IMR-90 (cell line): ENCODE measurements at regions not wholly inside any gene's neighbourhood (a gene's known extent, or its start where the extent isn't known, plus 50 kb on each side); places are given as distances from the start of the nearest gene placed in this dataset.

ENCODE experiments used
- ATAC-seq: fragments of 200-7000 bp; cut with Tn5 transposase; 2 replicates; pipeline ENCODE4 v1.9.1; 2020; ENCODE audit warnings: low read depth, mild to moderate bottlenecking, moderate library complexity
- BruUV-seq: library from RNA; stranded (reverse); fragments of 400-500 nt; replicated peaks from 2 replicates; lab custom pipeline; 2021; lab: Mats Ljungman, UMichigan
- CTCF ChIA-PET: fragments of 300-600 bp; formaldehyde crosslinking; extraction: SDS; loops from one replicate; lab custom pipeline; 2021; ENCODE audit warnings: antibody characterized with exemption; lab: Yijun Ruan, JAX
- POLR2A ChIA-PET: fragments of 300-600 bp; sonication (Branson Sonifier 250); formaldehyde crosslinking; loops from one replicate; lab custom pipeline; 2022; ENCODE audit warnings: antibody characterized with exemption; ENCODE audit not compliant: unreplicated experiment; lab: Charles Lee
- DNase-seq: peaks from one replicate; pipeline ENCODE4 v3.0.0; 2013
- H2AFZ ChIP-seq: replicated peaks from 2 replicates; pipeline ENCODE3; 2013; ENCODE audit warnings: low read length, mild to moderate bottlenecking; ENCODE audit not compliant: poor library complexity
- H2AK5ac ChIP-seq: 2 replicates; pipeline ENCODE4 v1.6.1; 2013; ENCODE audit warnings: low read depth, low read length, inconsistent platforms
- H2AK9ac ChIP-seq: replicated peaks from 2 replicates; pipeline ENCODE3; 2013; ENCODE audit warnings: mild to moderate bottlenecking, low read depth, low read length, moderate library complexity; ENCODE audit not compliant: poor library complexity
- H2BK120ac ChIP-seq: 2 replicates; pipeline ENCODE4 v1.6.1; 2013; ENCODE audit warnings: low read depth, low read length, inconsistent platforms
- H2BK15ac ChIP-seq: 3 replicates; pipeline ENCODE4 v1.6.1; 2013; ENCODE audit warnings: low read depth, low read length, inconsistent platforms
- H2BK20ac ChIP-seq: 2 replicates; pipeline ENCODE4 v1.6.1; 2013; ENCODE audit warnings: low read depth, mild to moderate bottlenecking, inconsistent platforms, low read length, moderate library complexity
- H2BK5ac ChIP-seq: 2 replicates; pipeline ENCODE4 v1.6.1; 2013; ENCODE audit warnings: mild to moderate bottlenecking, low read depth, low read length, inconsistent platforms; ENCODE audit not compliant: poor library complexity, severe bottlenecking
- H3K14ac ChIP-seq: replicated peaks from 2 replicates; pipeline ENCODE4 v1.6.1; 2013; ENCODE audit warnings: low read depth, low read length, inconsistent platforms
- H3K18ac ChIP-seq: 2 replicates; pipeline ENCODE4 v1.6.1; 2013; ENCODE audit warnings: low read depth, low read length, control low read depth
- H3K23ac ChIP-seq: 2 replicates; pipeline ENCODE4 v1.6.1; 2013; ENCODE audit warnings: low read depth, low read length, inconsistent platforms
- H3K27ac ChIP-seq: 2 replicates; pipeline ENCODE4 v1.5.1; 2013; ENCODE audit warnings: mild to moderate bottlenecking, control low read depth, low read length; ENCODE audit not compliant: insufficient read depth
- H3K27me3 ChIP-seq: 2 replicates; pipeline ENCODE4 v1.6.1; 2013; ENCODE audit warnings: low read length; ENCODE audit not compliant: control insufficient read depth, insufficient read depth
- H3K36me3 ChIP-seq: 2 replicates; pipeline ENCODE4 v1.6.1; 2013; ENCODE audit warnings: low read length, mixed read lengths; ENCODE audit not compliant: control insufficient read depth, insufficient read depth
- H3K4ac ChIP-seq: 2 replicates; pipeline ENCODE4 v1.6.1; 2013; ENCODE audit warnings: low read depth, low read length, inconsistent platforms
- H3K4me1 ChIP-seq: 2 replicates; pipeline ENCODE4 v1.6.1; 2013; ENCODE audit warnings: low read length, mixed read lengths; ENCODE audit not compliant: control insufficient read depth, insufficient read depth
- H3K4me2 ChIP-seq: 2 replicates; pipeline ENCODE4 v1.6.1; 2013; ENCODE audit warnings: low read depth, mild to moderate bottlenecking, control low read depth, low read length, moderate library complexity
- H3K4me3 ChIP-seq: 2 replicates; pipeline ENCODE4 v1.5.1; 2013; ENCODE audit warnings: low read depth, mild to moderate bottlenecking, control low read depth, low read length, moderate library complexity; ENCODE audit not compliant: insufficient read depth
- H3K56ac ChIP-seq: 2 replicates; pipeline ENCODE4 v1.6.1; 2013; ENCODE audit warnings: low read length, inconsistent platforms; ENCODE audit not compliant: insufficient read depth; ENCODE audit errors: extremely low read depth
- H3K79me1 ChIP-seq, 2 experiments: 2 replicates each; pipeline ENCODE4 v1.6.1; 2013; ENCODE audit warnings: low read length in 2 of 2, inconsistent platforms in 1 of 2, low read depth in 1 of 2
- H3K9ac ChIP-seq: 2 replicates; pipeline ENCODE4 v1.6.1; 2013; ENCODE audit warnings: low read depth, low read length, control low read depth
- H3K9me1 ChIP-seq: 2 replicates; pipeline ENCODE4 v1.6.1; 2013; ENCODE audit warnings: low read length, inconsistent platforms; ENCODE audit not compliant: insufficient read depth
- H3K9me3 ChIP-seq: 2 replicates; pipeline ENCODE4 v1.6.1; 2013; ENCODE audit warnings: low read length; ENCODE audit not compliant: control insufficient read depth, insufficient read depth
- H4K20me1 ChIP-seq: 2 replicates; pipeline ENCODE4 v1.6.1; 2013; ENCODE audit warnings: low read length, inconsistent platforms; ENCODE audit not compliant: insufficient read depth
- H4K5ac ChIP-seq: 2 replicates; pipeline ENCODE4 v1.6.1; 2013; ENCODE audit warnings: mild to moderate bottlenecking, low read depth, low read length, control low read depth
- H4K8ac ChIP-seq, 2 experiments: 2 replicates each; pipeline ENCODE4 v1.6.1; 2013; ENCODE audit warnings: low read depth in 2 of 2, low read length in 2 of 2, control low read depth in 1 of 2, inconsistent platforms in 1 of 2
- H4K91ac ChIP-seq: 2 replicates; pipeline ENCODE4 v1.6.1; 2013; ENCODE audit warnings: low read depth, low read length, inconsistent platforms; ENCODE audit not compliant: insufficient read depth
- BHLHE40 ChIP-seq: fragments of 150-350 bp; IDR thresholded peaks from 2 replicates; pipeline ENCODE4 v1.6.1; 2016; ENCODE audit warnings: mild to moderate bottlenecking, low read depth, low read length
- CEBPB ChIP-seq: IDR thresholded peaks from 2 replicates; pipeline ENCODE4 v1.6.1; 2012; ENCODE audit warnings: low read depth, low read length, improper control_type of control experiment
- CHD1 ChIP-seq: IDR thresholded peaks from 2 replicates; pipeline ENCODE4 v1.6.1; 2012; ENCODE audit warnings: low read depth, low read length, improper control_type of control experiment
- CTCF ChIP-seq: conservative IDR thresholded peaks from 2 replicates; pipeline ENCODE4 v1.5.1; 2012; ENCODE audit warnings: mild to moderate bottlenecking, low read depth, low read length, improper control_type of control experiment
- ELK1 ChIP-seq: fragments of 150-350 bp; IDR thresholded peaks from 2 replicates; pipeline ENCODE4 v1.6.1; 2016; ENCODE audit warnings: low read depth, mild to moderate bottlenecking, low read length, moderate library complexity, borderline replicate concordance
- FOS ChIP-seq: fragments of 150-350 bp; IDR thresholded peaks from 2 replicates; pipeline ENCODE4 v1.6.1; 2016; ENCODE audit warnings: low read depth, low read length
- MAFK ChIP-seq: IDR thresholded peaks from 2 replicates; pipeline ENCODE4 v1.6.1; 2012; ENCODE audit warnings: low read depth, low read length, improper control_type of control experiment
- MAZ ChIP-seq: IDR thresholded peaks from 2 replicates; pipeline ENCODE4 v1.6.1; 2012; ENCODE audit warnings: low read depth, mild to moderate bottlenecking, low read length, improper control_type of control experiment, moderate library complexity, borderline replicate concordance
- MXI1 ChIP-seq: IDR thresholded peaks from 2 replicates; pipeline ENCODE4 v1.6.1; 2012; ENCODE audit warnings: low read depth, mild to moderate bottlenecking, low read length, moderate library complexity, borderline replicate concordance
- NFE2L2 ChIP-seq: fragments of 150-350 bp; IDR thresholded peaks from 2 replicates; pipeline ENCODE4 v1.6.1; 2016; ENCODE audit warnings: low read depth, mild to moderate bottlenecking, low read length
- POLR2A ChIP-seq: IDR thresholded peaks from 2 replicates; pipeline ENCODE4 v1.6.1; 2012; ENCODE audit warnings: mild to moderate bottlenecking, low read depth, low read length
- RAD21 ChIP-seq: IDR thresholded peaks from 2 replicates; pipeline ENCODE4 v1.6.1; 2012; ENCODE audit warnings: low read length, improper control_type of control experiment
- RCOR1 ChIP-seq: IDR thresholded peaks from 2 replicates; pipeline ENCODE4 v1.6.1; 2012; ENCODE audit warnings: mild to moderate bottlenecking, low read length, improper control_type of control experiment; ENCODE audit not compliant: insufficient replicate concordance
- RFX5 ChIP-seq: IDR thresholded peaks from 2 replicates; pipeline ENCODE4 v1.8.0; 2012; ENCODE audit warnings: low read depth, mild to moderate bottlenecking, low read length, moderate library complexity
- SMC3 ChIP-seq: fragments of 150-350 bp; IDR thresholded peaks from 2 replicates; pipeline ENCODE4 v1.6.1; 2016; ENCODE audit warnings: low read depth, mild to moderate bottlenecking, antibody characterized with exemption, low read length, moderate library complexity
- USF2 ChIP-seq: fragments of 150-350 bp; IDR thresholded peaks from 2 replicates; pipeline ENCODE4 v1.6.1; 2017; ENCODE audit warnings: mild to moderate bottlenecking, antibody characterized with exemption, low read length, low read depth
- WGBS, 2 experiments: methylation state at CpG; one replicate each; pipeline versions ENCODE4 v1.1.5 to v1.1.7; 2013; ENCODE audit warnings: missing lambda C conversion rate in 2 of 2; ENCODE audit not compliant: insufficient read length in 1 of 2; ENCODE audit errors: extremely low coverage in 2 of 2; 5-methylcytosine and 5-hydroxymethylcytosine counted together
- dilution Hi-C: fragments of 300-500 bp; cut with HindIII; formaldehyde crosslinking; loops from one replicate; pipeline ENCODE4 v1.14.3; 2018; ENCODE audit warnings: low sequenced_read_pairs; ENCODE audit not compliant: unreplicated experiment
- in situ Hi-C: fragments of 300-500 bp; cut with MboI; formaldehyde crosslinking; loops from 3 replicates; pipeline ENCODE4 v1.14.3; 2019; ENCODE audit warnings: low sequenced_read_pairs, inconsistent platforms, mixed read lengths
- intact Hi-C: fragments of 100-400 bp; cut with micrococcal nuclease; formaldehyde crosslinking; loops from 2 replicates; pipeline ENCODE4 v1.10.0; 2022

GRCh38 chr6:159565181-159565710 lies 127.8 kb downstream of the SOD2 start:
- no peak overlapping the region for H3K9ac ChIP-seq
- ATAC-seq: no peak
- H3K36me3 ChIP-seq: no peaks in the 10 kb centered on the region
- H2AK9ac ChIP-seq: no peak overlapping the region
- H4K20me1 ChIP-seq: no peaks in the 10 kb centered on the region
- TF ChIP-seq NFE2L2 (no peak), RFX5 (no peak), RCOR1 (no peak), SMC3 (no peak), MAFK (no peak), FOS (no peak), USF2 (no peak), BHLHE40 (no peak), POLR2A (no peak), CTCF (no peak), RAD21 (no peak), ELK1 (no peak), MXI1 (no peak), MAZ (no peak), CHD1 (no peak), CEBPB (no peak)
- ChIA-PET POLR2A (no interaction called here), CTCF (interaction anchor here (1.9 kb wide), 1 partner anchor 391 kb away, joined by 4 read pairs; no protein-coding TSS in a partner anchor)
- H2BK120ac ChIP-seq: no peak overlapping the region
- H3K27ac ChIP-seq: no peak overlapping the region
- whole genome bisulfite sequencing, 2 experiments: 42% methylated on average over 4 of the region's 7 CpGs; no CpG with 5 or more reads in 1 of the 2 experiments
- H3K18ac ChIP-seq: no peak overlapping the region
- H3K4me1 ChIP-seq: no peaks in the 10 kb centered on the region
- no peak overlapping the region for H3K4me3 ChIP-seq
- intact Hi-C loops: no loop called here
- DNase-seq: no peak
- H3K4ac ChIP-seq: no peak overlapping the region
- H3K79me1 ChIP-seq: no peaks in the 10 kb centered on the region
- in situ Hi-C loops: no loop called here
- no peak overlapping the region for H2BK20ac ChIP-seq
- no peak overlapping the region for H3K23ac ChIP-seq
- H3K56ac ChIP-seq: no peak overlapping the region
- H4K8ac ChIP-seq: no peak overlapping the region
- H3K4me2 ChIP-seq: no peak overlapping the region
- no peaks in the 10 kb centered on the region for H3K9me1 ChIP-seq
- H2AFZ ChIP-seq: no peak overlapping the region
- H2BK15ac ChIP-seq: no peak overlapping the region
- no TSS peak for BruUV-seq
- H3K14ac ChIP-seq: no peak overlapping the region
- dilution Hi-C loops: no loop called here
- no peak overlapping the region for H4K5ac ChIP-seq
- H3K9me3 ChIP-seq: peaks cover 4% of the 10 kb centered on the region; the same call in 1 of the 2 replicates
- H2BK5ac ChIP-seq: no peak overlapping the region
- no peaks in the 10 kb centered on the region; the same call in 1 of the 2 replicates for H3K27me3 ChIP-seq
- no peak overlapping the region for H2AK5ac ChIP-seq
- H4K91ac ChIP-seq: no peak overlapping the region
